ENCODE measurements at regions not wholly inside any gene's neighbourhood (a gene's known extent, or its start where the extent isn't known, plus 50 kb on each side); places are given as distances from the start of the nearest gene placed in this dataset.

DNA sequence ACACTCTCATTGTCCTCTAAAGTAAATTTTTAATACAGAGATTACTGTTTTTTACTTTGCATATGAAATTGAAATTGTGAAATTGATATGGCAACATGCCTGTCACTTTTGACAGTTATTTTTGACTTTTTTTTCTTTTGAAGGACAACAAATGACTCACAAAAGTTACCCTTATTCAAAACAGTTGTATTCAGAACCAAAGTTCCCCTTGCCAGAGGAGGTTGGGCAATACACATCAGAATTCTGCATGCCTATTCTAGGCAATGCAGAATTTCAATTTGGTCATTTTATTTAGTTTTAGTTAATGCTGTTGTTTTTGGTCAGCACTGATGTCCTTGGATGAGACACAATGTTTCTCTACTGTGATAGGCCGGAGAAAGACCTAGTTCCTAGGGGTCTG lies 299.1 kb upstream of the PRR16 start:
- no peak for TF ChIP-seq CTCF (IDR thresholded peaks at IDR 0.05; ENCODE audit: low read depth, low read length, poor library complexity, severe bottlenecking)
- no peak for TF ChIP-seq EZH2phosphoT487 (IDR thresholded peaks at IDR 0.05; ENCODE audit: borderline replicate concordance, low read length)

Data from DOHH2 (cell line).